ENCODE measurements at regions not wholly inside any gene's neighbourhood (a gene's known extent, or its start where the extent isn't known, plus 50 kb on each side); places are given as distances from the start of the nearest gene placed in this dataset.

GRCh38 chr14:54232735-54233134 lies 164.1 kb upstream of the CDKN3 start:
- DNase-seq (ENCODE audit: low spot score): no peak
- H3K27ac ChIP-seq: no peak overlapping the region
- no peak overlapping the region for H3K4me3 ChIP-seq
- no peak for TF ChIP-seq CTCF (IDR thresholded peaks at IDR 0.05)

GRCh38 chr14:54241517-54241916 lies 155.3 kb upstream of the CDKN3 start:
- H3K4me3 ChIP-seq: no peak overlapping the region
- no peak for TF ChIP-seq CTCF (IDR thresholded peaks at IDR 0.05)
- DNase-seq (ENCODE audit: low spot score): no peak
- no peak overlapping the region for H3K27ac ChIP-seq

DNA sequence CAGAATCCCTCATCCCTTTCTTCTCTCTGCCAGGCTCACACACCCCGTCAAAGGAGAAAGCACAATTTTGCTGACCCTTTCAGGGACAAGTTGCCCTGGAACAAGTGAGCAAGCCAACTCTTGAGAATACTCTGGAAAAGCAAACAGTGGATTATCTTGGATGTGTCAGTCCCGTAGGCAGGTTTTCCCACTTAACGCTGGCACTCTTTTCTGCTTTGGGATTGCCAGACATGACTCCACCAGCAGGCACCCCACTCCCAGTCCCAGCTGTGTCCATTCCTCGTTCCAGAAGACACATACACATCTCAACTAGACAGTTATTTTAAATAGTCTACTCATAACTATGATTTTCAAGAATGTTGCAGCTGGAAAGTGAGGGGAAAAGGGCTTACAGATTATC lies 145.5 kb upstream of the CDKN3 start:
- H3K27ac ChIP-seq: no peak overlapping the region
- no peak for DNase-seq (ENCODE audit: low spot score)
- TF ChIP-seq CTCF (IDR thresholded peaks at IDR 0.05): no peak
- H3K4me3 ChIP-seq: no peak overlapping the region

GRCh38 chr14:54252072-54252730 lies 144.6 kb upstream of the CDKN3 start:
- H3K4me3 ChIP-seq: no peak overlapping the region
- H3K27ac ChIP-seq: no peak overlapping the region
- DNase-seq (ENCODE audit: low spot score): no peak
- no peak for TF ChIP-seq CTCF (IDR thresholded peaks at IDR 0.05)

- Histone ChIP-seq H3K4me3 (no peak overlapping the region), H3K27ac (no peak overlapping the region)
- DNase-seq (ENCODE audit: low spot score): no peak
- TF ChIP-seq CTCF (IDR thresholded peaks at IDR 0.05): no peak
Observed at GRCh38 chr14:54253195-54253947, 143.4 kb upstream of the CDKN3 start.

GRCh38 chr14:54256156-54256555 lies 140.7 kb upstream of the CDKN3 start:
- Histone ChIP-seq H3K4me3 (no peak overlapping the region), H3K27ac (no peak overlapping the region)
- no peak for TF ChIP-seq CTCF (IDR thresholded peaks at IDR 0.05)
- no peak for DNase-seq (ENCODE audit: low spot score)

DNA sequence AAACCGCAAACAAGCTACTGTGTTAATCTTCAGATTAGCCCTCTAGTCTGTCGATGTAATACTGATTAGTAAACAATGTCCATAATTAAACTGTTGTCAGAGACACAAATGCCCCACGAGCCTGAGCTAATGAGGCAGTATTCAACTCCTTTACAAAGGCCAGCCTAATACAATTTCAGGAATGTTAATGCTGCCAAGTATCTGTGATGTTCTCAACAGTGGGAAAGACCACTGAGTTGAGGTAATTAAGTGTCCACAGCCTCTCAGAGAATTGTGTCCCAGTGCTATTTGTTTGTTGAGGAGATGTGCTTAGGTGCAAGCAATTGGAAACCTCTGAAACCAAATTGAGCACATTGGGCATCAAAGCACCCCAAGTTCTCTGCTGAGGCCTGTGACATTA lies 139.4 kb upstream of the CDKN3 start:
- Histone ChIP-seq H3K27ac (no peak overlapping the region), H3K4me3 (no peak overlapping the region)
- DNase-seq (ENCODE audit: low spot score): no peak
- no peak for TF ChIP-seq CTCF (IDR thresholded peaks at IDR 0.05)
